A673 (cell line): ENCODE measurements at regions not wholly inside any gene's neighbourhood (a gene's known extent, or its start where the extent isn't known, plus 50 kb on each side); places are given as distances from the start of the nearest gene placed in this dataset.

Experiments
- BruUV-seq: library from RNA; stranded (reverse); fragments of 400-500 nt; replicated peaks from 2 replicates; lab custom pipeline; 2021; lab: Mats Ljungman, UMichigan
- CTCF ChIA-PET: fragments of 300-600 bp; sonication (Branson Sonifier 250); formaldehyde crosslinking; loops from one replicate; lab custom pipeline; 2022; ENCODE audit warnings: antibody characterized with exemption; lab: Charles Lee
- POLR2A ChIA-PET: fragments of 300-600 bp; sonication (Branson Sonifier 250); formaldehyde crosslinking; loops from one replicate; lab custom pipeline; 2022; ENCODE audit warnings: antibody characterized with exemption; ENCODE audit not compliant: low non-redundant PET; lab: Charles Lee
- DNase-seq: peaks from one replicate; pipeline ENCODE4 v3.0.0-alpha.2; 2015; ENCODE audit warnings: low spot score
- H3K27ac ChIP-seq: fragments of 200-600 bp; sonication (generic); 2 replicates; pipeline ENCODE4 v1.5.1; 2016; ENCODE audit warnings: mixed run types, low read depth, mild to moderate bottlenecking, mixed read lengths, antibody characterized with exemption, low read length; ENCODE audit not compliant: poor library complexity, severe bottlenecking
- H3K27me3 ChIP-seq: fragments of 200-600 bp; sonication (generic); replicated peaks from 2 replicates; pipeline ENCODE4 v1.6.1; 2017; ENCODE audit warnings: mixed run types, low read depth, mild to moderate bottlenecking, mixed read lengths, antibody characterized with exemption, low read length; ENCODE audit not compliant: insufficient read depth, poor library complexity
- H3K36me3 ChIP-seq: fragments of 200-600 bp; sonication (generic); 2 replicates; pipeline ENCODE4 v1.6.1; 2016; ENCODE audit warnings: mixed run types, mild to moderate bottlenecking, mixed read lengths, antibody characterized with exemption, low read length; ENCODE audit not compliant: insufficient read depth, poor library complexity, severe bottlenecking
- H3K4me1 ChIP-seq: fragments of 200-600 bp; sonication (generic); 2 replicates; pipeline ENCODE4 v1.6.1; 2017; ENCODE audit warnings: mixed run types, mild to moderate bottlenecking, mixed read lengths, antibody characterized with exemption, low read length; ENCODE audit not compliant: insufficient read depth, poor library complexity, severe bottlenecking
- H3K4me3 ChIP-seq: fragments of 200-600 bp; sonication (generic); 2 replicates; pipeline ENCODE4 v1.5.1; 2016; ENCODE audit warnings: low read depth, mixed run types, mild to moderate bottlenecking, mixed read lengths, low read length; ENCODE audit not compliant: poor library complexity, severe bottlenecking
- H3K9me3 ChIP-seq: fragments of 200-600 bp; sonication (generic); 2 replicates; pipeline ENCODE4 v1.6.1; 2016; ENCODE audit warnings: mixed run types, low read depth, mild to moderate bottlenecking, mixed read lengths, antibody characterized with exemption, low read length; ENCODE audit not compliant: poor library complexity, severe bottlenecking
- EZH2 ChIP-seq: fragments of 200-600 bp; sonication (generic); IDR thresholded peaks from 2 replicates; pipeline ENCODE4 v1.6.1; 2017; ENCODE audit warnings: borderline replicate concordance, low read depth, mild to moderate bottlenecking, mixed read lengths, antibody characterized with exemption, low read length; ENCODE audit not compliant: poor library complexity, severe bottlenecking
- intact Hi-C: fragments of 100-400 bp; cut with micrococcal nuclease; formaldehyde crosslinking; loops from one replicate; pipeline ENCODE4 v1.10.0; 2022; ENCODE audit not compliant: unreplicated experiment
- TF ChIP-seq, protein P1 (sequence below): fragments of 300-800, 200-600 bp; sonication (generic); conservative IDR thresholded peaks from 2 replicates; pipeline ENCODE4 v1.5.1; 2017; ENCODE audit warnings: low read depth, mild to moderate bottlenecking, antibody characterized with exemption, low read length, moderate library complexity, mixed read lengths

- TF ChIP-seq, protein P1, sequence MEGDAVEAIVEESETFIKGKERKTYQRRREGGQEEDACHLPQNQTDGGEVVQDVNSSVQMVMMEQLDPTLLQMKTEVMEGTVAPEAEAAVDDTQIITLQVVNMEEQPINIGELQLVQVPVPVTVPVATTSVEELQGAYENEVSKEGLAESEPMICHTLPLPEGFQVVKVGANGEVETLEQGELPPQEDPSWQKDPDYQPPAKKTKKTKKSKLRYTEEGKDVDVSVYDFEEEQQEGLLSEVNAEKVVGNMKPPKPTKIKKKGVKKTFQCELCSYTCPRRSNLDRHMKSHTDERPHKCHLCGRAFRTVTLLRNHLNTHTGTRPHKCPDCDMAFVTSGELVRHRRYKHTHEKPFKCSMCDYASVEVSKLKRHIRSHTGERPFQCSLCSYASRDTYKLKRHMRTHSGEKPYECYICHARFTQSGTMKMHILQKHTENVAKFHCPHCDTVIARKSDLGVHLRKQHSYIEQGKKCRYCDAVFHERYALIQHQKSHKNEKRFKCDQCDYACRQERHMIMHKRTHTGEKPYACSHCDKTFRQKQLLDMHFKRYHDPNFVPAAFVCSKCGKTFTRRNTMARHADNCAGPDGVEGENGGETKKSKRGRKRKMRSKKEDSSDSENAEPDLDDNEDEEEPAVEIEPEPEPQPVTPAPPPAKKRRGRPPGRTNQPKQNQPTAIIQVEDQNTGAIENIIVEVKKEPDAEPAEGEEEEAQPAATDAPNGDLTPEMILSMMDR: no peak
- no peak for TF ChIP-seq EZH2
- CTCF ChIA-PET: no interaction called here
- no peak for DNase-seq
- POLR2A ChIA-PET: no interaction called here
- H3K9me3 ChIP-seq: no peaks in the 10 kb centered on the region
- no peaks in the 10 kb centered on the region for H3K36me3 ChIP-seq
- no peak overlapping the region for H3K4me3 ChIP-seq
- no peaks in the 10 kb centered on the region for H3K27me3 ChIP-seq
- intact Hi-C loops: no loop called here
- no peaks in the 10 kb centered on the region for H3K4me1 ChIP-seq
- H3K27ac ChIP-seq: no peak overlapping the region
- BruUV-seq: no TSS peak
These were observed 1165.2 kb downstream of the BRINP3 start for GRCh38 chr1:189312499-189312898.

- Histone ChIP-seq H3K9me3 (no peaks in the 10 kb centered on the region), H3K27ac (no peak overlapping the region), H3K4me3 (no peak overlapping the region), H3K27me3 (no peaks in the 10 kb centered on the region), H3K4me1 (no peaks in the 10 kb centered on the region), H3K36me3 (no peaks in the 10 kb centered on the region)
- TF ChIP-seq, protein P1: no peak
- no peak for TF ChIP-seq EZH2
- intact Hi-C loops: no loop called here
- DNase-seq: no peak
- ChIA-PET POLR2A (no interaction called here), CTCF (no interaction called here)
- BruUV-seq: no TSS peak
These were observed 1164.2 kb downstream of the BRINP3 start for GRCh38 chr1:189313488-189313887.

DNA sequence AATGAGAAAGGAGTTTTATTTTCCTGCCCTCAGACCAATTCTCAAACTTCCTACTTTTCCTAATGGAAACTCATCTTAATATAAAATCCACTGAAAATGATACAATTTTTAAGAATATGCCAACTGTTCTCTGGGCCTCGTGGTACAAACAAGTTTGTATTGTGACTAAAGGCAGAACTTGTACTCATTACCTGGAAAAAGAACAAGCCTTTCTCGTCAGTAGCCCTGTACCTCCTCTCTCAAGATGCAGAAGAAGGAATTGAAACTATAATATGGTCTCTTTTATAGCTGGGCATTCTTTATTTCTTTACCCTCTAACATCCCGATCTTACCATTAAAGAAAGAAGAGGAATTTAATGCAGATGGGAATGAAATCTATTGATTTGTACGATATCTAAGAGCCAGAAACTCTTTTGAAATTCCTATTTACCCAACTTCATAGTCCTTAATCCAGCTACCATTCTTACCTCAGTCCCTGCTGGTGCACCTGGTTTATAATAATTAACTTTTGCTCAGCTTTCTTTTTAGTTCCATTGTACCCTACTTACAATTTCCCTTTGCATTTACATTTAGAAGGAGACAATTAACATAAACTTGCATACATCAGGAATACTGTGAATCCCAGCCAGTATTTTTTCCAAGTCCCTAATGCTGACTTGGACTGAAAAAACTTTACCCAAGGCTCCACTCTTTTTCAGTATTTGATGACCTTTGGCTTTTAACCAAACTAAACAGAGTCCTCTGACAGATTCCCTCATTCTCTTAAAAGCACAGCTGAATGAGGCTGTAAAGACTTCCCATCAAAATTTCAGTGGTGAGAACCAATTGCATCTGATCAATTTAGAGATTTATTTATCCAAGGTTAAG lies 1162.4 kb downstream of the BRINP3 start:
- no peak overlapping the region for H3K4me3 ChIP-seq
- intact Hi-C loops: no loop called here
- no TSS peak for BruUV-seq
- no peaks in the 10 kb centered on the region for H3K4me1 ChIP-seq
- ChIA-PET POLR2A (no interaction called here), CTCF (no interaction called here)
- H3K27me3 ChIP-seq: no peaks in the 10 kb centered on the region
- H3K9me3 ChIP-seq: no peaks in the 10 kb centered on the region
- no peaks in the 10 kb centered on the region for H3K36me3 ChIP-seq
- no peak overlapping the region for H3K27ac ChIP-seq
- DNase-seq: no peak
- TF ChIP-seq, protein P1: no peak
- TF ChIP-seq EZH2: no peak
